Prostate gland (tissue), 2 donors: ENCODE measurements at regions not wholly inside any gene's neighbourhood (a gene's known extent, or its start where the extent isn't known, plus 50 kb on each side); places are given as distances from the start of the nearest gene placed in this dataset.

Experiments used
- DNase-seq: peaks from one replicate; pipeline ENCODE4 v3.0.0-alpha.2; 2019; ENCODE audit warnings: low spot score
- H3K27ac ChIP-seq, 2 donors: fragments of 200-600 bp; sonication (generic); 2 replicates each; pipeline ENCODE4 v1.5.1; 2017 to 2019
- H3K27me3 ChIP-seq: fragments of 200-600 bp; sonication (generic); replicated peaks from 2 replicates; pipeline ENCODE4 v1.5.1; 2019; ENCODE audit not compliant: insufficient read depth
- H3K36me3 ChIP-seq, 2 donors: fragments of 200-600 bp; sonication (generic); 1 replicate in 1 of 2; 2 replicates in 1 of 2; pipeline versions ENCODE4 v1.5.1 to v1.8.1; 2017 to 2019
- H3K4me1 ChIP-seq: fragments of 200-600 bp; sonication (generic); replicated peaks from 2 replicates; pipeline ENCODE4 v1.5.1; 2019
- H3K4me3 ChIP-seq, 2 donors: fragments of 200-600 bp; sonication (generic); 2 replicates each; pipeline ENCODE4 v1.5.1; 2017 to 2019
- H3K9me3 ChIP-seq: fragments of 200-600 bp; sonication (generic); 2 replicates; pipeline ENCODE4 v1.5.1; 2017
- POLR2A ChIP-seq: fragments of 450-650 bp; IDR thresholded peaks from one replicate; pipeline ENCODE4 v1.6.1; 2016; ENCODE audit warnings: antibody characterized with exemption, mild to moderate bottlenecking
- POLR2AphosphoS5 ChIP-seq: sonication (generic); formaldehyde crosslinking; IDR thresholded peaks from one replicate; pipeline ENCODE4 v1.6.1; 2017; ENCODE audit warnings: antibody characterized with exemption
- whole genome bisulfite sequencing: methylation state at CpG from one replicate; pipeline ENCODE4 v1.1.5; 2018; 5-methylcytosine and 5-hydroxymethylcytosine counted together
- intact Hi-C: fragments of 100-400 bp; cut with DNase I; formaldehyde crosslinking; loops from one replicate; pipeline ENCODE4 v1.14.2; 2022
- TF ChIP-seq, protein P1 (sequence below), 4 experiments: fragments of 200-600 bp in 2 of 4; fragments of 450-650 bp in 2 of 4; sonication (generic) in 2 of 4; IDR thresholded peaks; 1 replicate in 3 of 4; 2 replicates in 1 of 4; pipeline ENCODE4 v1.5.1; 2016 to 2019; ENCODE audit warnings: antibody characterized with exemption in 4 of 4, mild to moderate bottlenecking in 2 of 4, moderate library complexity in 2 of 4

DNA sequence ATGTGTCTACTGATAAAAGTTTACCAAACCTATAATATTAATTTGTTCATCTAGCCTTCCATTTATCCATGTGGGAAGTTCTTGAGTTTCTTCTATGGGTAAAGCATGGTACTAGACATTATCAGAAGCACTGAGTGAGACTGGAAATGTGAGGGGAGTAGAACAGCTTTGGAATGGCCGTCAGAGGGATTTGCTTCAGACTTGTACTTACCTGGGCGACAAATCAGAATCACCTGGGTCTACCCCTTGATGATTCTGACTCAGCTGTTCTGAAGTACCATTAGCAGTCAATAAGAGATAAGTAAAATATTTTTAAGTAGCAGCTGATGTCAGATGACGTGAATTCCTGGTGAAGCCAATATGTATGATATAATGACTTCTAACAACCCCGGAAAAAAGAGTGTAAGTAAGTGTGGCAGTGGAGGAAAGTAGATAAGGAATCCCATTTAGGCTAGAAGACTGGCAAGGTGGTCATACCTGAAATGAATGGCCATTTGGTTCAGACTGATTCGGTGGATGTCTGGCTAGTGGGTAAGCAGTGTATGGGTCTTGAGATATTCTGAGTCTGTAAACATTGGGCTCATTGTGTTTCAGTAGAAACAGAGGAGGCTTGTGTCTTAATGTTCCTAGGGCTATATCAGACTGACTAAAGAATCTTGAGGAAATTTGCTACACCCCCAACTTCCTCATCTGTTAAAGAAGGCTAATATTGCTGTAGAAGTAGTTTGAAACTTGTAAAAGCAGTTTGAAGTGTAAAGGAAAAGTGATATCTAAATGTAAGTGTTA is 409.2 kb downstream of the NKX6-1 start:
- DNase-seq, result no peak
- no peaks in the 10 kb centered on the region for H3K36me3 ChIP-seq
- H3K27ac ChIP-seq, result no peak overlapping the region
- H3K4me3 ChIP-seq, result no peak overlapping the region
- 90% methylated on average over 5 of the region's 5 CpGs for WGBS
- no peaks in the 10 kb centered on the region for H3K9me3 ChIP-seq
- H3K27me3 ChIP-seq, result no peaks in the 10 kb centered on the region
- intact Hi-C loops, result no loop called here
- TF ChIP-seq, protein P1, sequence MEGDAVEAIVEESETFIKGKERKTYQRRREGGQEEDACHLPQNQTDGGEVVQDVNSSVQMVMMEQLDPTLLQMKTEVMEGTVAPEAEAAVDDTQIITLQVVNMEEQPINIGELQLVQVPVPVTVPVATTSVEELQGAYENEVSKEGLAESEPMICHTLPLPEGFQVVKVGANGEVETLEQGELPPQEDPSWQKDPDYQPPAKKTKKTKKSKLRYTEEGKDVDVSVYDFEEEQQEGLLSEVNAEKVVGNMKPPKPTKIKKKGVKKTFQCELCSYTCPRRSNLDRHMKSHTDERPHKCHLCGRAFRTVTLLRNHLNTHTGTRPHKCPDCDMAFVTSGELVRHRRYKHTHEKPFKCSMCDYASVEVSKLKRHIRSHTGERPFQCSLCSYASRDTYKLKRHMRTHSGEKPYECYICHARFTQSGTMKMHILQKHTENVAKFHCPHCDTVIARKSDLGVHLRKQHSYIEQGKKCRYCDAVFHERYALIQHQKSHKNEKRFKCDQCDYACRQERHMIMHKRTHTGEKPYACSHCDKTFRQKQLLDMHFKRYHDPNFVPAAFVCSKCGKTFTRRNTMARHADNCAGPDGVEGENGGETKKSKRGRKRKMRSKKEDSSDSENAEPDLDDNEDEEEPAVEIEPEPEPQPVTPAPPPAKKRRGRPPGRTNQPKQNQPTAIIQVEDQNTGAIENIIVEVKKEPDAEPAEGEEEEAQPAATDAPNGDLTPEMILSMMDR (IDR thresholded peaks at IDR 0.05), result no peak
- TF ChIP-seq POLR2AphosphoS5 (no peak), POLR2A (no peak)
- H3K4me1 ChIP-seq, result no peaks in the 10 kb centered on the region

DNA sequence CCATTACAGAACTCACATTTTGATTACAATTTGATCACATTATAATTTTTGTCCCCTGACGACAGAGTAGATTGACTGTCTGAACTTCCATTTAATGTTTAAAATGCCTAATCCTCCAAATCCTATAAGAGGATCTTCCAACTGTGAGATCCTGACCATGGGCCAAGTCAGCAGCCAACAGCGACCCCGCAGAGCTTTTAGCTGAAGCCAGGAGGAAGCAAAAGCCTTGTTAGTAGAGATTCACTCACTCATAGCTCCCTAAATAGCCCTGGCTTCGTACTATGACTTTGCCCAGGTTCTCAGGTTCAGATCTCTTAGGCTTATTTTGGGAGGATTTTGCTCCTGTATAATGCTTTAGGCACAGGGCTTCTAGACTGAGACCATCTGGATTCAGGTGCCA is 413.1 kb downstream of the NKX6-1 start:
- intact Hi-C loops, result no loop called here
- whole genome bisulfite sequencing, result 88% methylated on average over 4 of the region's 4 CpGs
- TF ChIP-seq POLR2AphosphoS5 (no peak), POLR2A (no peak)
- TF ChIP-seq, protein P1 (IDR thresholded peaks at IDR 0.05), result no peak
- H3K27ac ChIP-seq, result no peak overlapping the region
- H3K4me1 ChIP-seq, result no peaks in the 10 kb centered on the region
- no peak overlapping the region for H3K4me3 ChIP-seq
- H3K9me3 ChIP-seq, result no peaks in the 10 kb centered on the region
- DNase-seq, result no peak
- H3K27me3 ChIP-seq, result no peaks in the 10 kb centered on the region
- H3K36me3 ChIP-seq, result no peaks in the 10 kb centered on the region

DNA sequence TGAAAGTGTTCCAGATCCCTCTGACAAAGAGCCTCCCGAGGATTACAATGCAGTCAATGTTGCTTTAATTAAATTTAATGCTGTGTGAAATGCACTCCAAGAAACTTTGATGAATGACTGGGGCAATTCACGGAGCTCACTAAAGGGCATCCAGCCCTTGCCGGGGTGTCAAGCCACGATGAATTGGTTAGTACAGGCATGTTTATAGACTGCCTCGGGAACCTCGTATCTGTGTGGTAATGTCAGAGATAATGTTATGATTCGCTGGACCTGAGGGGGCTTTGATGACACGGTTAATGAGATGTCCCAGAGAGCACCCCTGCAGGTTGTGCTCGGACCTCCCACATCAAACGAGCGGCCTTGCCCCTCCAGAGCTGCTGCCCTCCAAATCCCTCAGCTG is 428.8 kb downstream of the NKX6-1 start:
- intact Hi-C loops, result no loop called here
- no peaks in the 10 kb centered on the region for H3K27me3 ChIP-seq
- TF ChIP-seq POLR2AphosphoS5 (no peak), POLR2A (no peak)
- TF ChIP-seq, protein P1 (IDR thresholded peaks at IDR 0.05), result no peak
- no peak overlapping the region for H3K4me3 ChIP-seq
- no peak for DNase-seq
- no peaks in the 10 kb centered on the region for H3K36me3 ChIP-seq
- WGBS, result 10% methylated on average over 11 of the region's 11 CpGs
- no peaks in the 10 kb centered on the region for H3K9me3 ChIP-seq
- H3K27ac ChIP-seq, result no peak overlapping the region
- H3K4me1 ChIP-seq, result no peaks in the 10 kb centered on the region

DNA sequence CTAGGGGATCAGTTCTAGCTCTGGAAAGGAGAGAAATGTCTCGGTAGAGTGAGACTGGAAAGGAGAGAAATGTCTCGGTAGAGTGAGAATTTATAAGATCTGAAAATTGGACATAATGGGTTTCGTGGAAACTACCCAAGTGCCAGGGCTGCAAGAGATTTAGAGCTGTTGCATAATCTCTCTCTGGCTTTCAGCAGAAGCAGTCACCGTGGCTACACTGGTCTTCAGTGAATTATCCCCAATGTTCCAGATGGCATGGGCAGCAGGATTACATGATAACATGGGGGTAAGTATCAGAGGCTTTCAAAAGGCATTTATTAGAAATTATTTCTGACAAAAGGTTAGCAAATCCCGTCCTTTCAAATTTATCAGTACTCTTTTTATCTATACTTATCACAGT is 435.5 kb downstream of the NKX6-1 start:
- H3K36me3 ChIP-seq, result no peaks in the 10 kb centered on the region
- no peak overlapping the region for H3K4me3 ChIP-seq
- no peak for DNase-seq
- H3K27ac ChIP-seq, result no peak overlapping the region
- no peaks in the 10 kb centered on the region for H3K9me3 ChIP-seq
- no peaks in the 10 kb centered on the region for H3K27me3 ChIP-seq
- WGBS, result 65% methylated on average over 5 of the region's 5 CpGs
- no peaks in the 10 kb centered on the region for H3K4me1 ChIP-seq
- intact Hi-C loops, result no loop called here
- TF ChIP-seq POLR2AphosphoS5 (no peak), POLR2A (no peak)
- TF ChIP-seq, protein P1 (IDR thresholded peaks at IDR 0.05), result no peak

DNA sequence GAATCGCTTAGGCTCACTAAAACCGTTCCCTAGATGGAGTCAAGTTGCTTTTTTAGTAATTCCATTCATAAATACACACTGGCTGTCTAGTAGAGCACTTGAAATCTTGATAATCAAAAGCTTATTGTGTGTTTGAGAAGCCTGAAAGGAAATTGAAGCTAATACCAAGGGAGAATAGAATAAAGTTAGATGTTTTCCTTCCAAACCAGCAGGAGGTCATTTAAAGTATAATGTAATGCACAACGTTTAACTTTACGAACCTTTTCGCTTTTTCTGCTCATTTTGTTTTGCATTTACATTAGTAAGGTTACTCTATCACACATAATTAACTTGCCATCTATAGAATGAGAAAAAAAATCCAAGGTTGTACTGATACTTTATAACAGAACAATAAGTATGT is 440.9 kb downstream of the NKX6-1 start:
- no peak overlapping the region for H3K27ac ChIP-seq
- no peak overlapping the region for H3K4me3 ChIP-seq
- H3K4me1 ChIP-seq, result no peaks in the 10 kb centered on the region
- intact Hi-C loops, result no loop called here
- no peak for DNase-seq
- TF ChIP-seq, protein P1 (IDR thresholded peaks at IDR 0.05), result no peak
- TF ChIP-seq POLR2A (no peak), POLR2AphosphoS5 (no peak)
- no peaks in the 10 kb centered on the region for H3K9me3 ChIP-seq
- WGBS, result 59% methylated on average over 5 of the region's 5 CpGs
- no peaks in the 10 kb centered on the region for H3K36me3 ChIP-seq
- no peaks in the 10 kb centered on the region for H3K27me3 ChIP-seq
